MG63 (cell line): ENCODE measurements at regions not wholly inside any gene's neighbourhood (a gene's known extent, or its start where the extent isn't known, plus 50 kb on each side); places are given as distances from the start of the nearest gene placed in this dataset.
"Not testable (repeated sequence)": the region's sequence is repeated elsewhere in the genome, so short reads cannot be mapped to it uniquely, and the experiment has no call there.

Source experiments
- DNase-seq: peaks from one replicate; pipeline ENCODE4 v3.0.0-alpha.2; 2020
- H3K27me3 ChIP-seq: fragments of 250-450 bp; sonication (Bioruptor Pico); 2 replicates; pipeline ENCODE4 v1.5.1; 2020; ENCODE audit warnings: mild to moderate bottlenecking, moderate library complexity
- H3K36me3 ChIP-seq: fragments of 250-450 bp; sonication (Bioruptor Pico); 2 replicates; pipeline ENCODE4 v1.5.1; 2020; ENCODE audit warnings: mild to moderate bottlenecking, moderate library complexity
- H3K4me3 ChIP-seq: fragments of 250-450 bp; sonication (Bioruptor Pico); 2 replicates; pipeline ENCODE4 v1.5.1; 2020; ENCODE audit warnings: mild to moderate bottlenecking, moderate library complexity
- H3K9me3 ChIP-seq: fragments of 250-450 bp; sonication (Bioruptor Pico); 2 replicates; pipeline ENCODE4 v1.5.1; 2020; ENCODE audit warnings: mild to moderate bottlenecking, moderate library complexity

DNA sequence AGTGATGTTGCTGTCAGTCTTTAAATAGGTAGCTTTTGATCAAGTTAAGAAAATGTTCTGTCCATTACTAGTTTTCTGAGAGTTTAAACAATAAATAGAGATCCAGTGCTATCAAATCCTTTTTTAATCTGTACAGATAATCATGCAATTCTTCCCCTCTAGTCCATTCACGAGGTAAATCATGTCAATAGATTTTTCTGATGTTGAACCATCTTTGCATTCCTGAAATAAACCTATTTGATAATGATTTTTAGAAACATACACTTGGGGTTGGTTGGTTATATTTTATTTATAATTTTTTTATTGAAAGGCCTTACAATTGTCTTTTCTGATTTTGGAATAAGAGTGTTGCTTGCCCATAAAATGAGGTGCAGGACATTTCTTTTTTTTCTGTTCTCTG lies 95.0 kb downstream of the FAM53A start:
- Histone ChIP-seq H3K36me3 (no peaks in the 10 kb centered on the region), H3K4me3 (no peak overlapping the region), H3K9me3 (peaks cover 6% of the 10 kb centered on the region; the same call in 1 of the 2 replicates), H3K27me3 (no peaks in the 10 kb centered on the region)
- DNase-seq, result no peak

- Histone ChIP-seq H3K9me3 (peaks cover 6% of the 10 kb centered on the region; the same call in 1 of the 2 replicates), H3K4me3 (no peak overlapping the region), H3K27me3 (no peaks in the 10 kb centered on the region), H3K36me3 (no peaks in the 10 kb centered on the region)
- DNase-seq, result no peak
Measured at GRCh38 chr4:1588306-1588705, 95.8 kb downstream of the FAM53A start.

GRCh38 chr4:1584498-1584897 lies 99.6 kb downstream of the FAM53A start:
- Histone ChIP-seq H3K4me3 (no peak overlapping the region), H3K36me3 (no peaks in the 10 kb centered on the region)
- DNase-seq, result no peak

DNA sequence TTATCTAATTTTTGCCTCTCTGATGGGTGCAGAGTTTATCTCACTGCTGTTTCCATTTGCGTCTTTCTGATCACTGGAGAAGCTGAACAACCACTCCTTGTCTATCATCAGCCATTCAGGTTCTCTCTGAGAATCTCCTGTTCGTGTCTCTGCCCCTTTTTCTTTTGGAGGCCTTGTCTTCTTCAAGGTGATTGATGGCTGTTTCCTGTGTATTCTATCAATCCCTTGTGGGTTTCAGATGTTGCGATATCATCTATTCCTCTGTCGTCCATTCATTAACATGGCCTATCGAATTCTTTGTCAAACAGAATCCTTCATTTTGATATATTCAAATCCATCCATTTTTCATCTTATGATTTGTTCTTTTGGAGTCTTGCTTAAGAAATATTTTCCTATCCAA lies 100.3 kb downstream of the FAM53A start:
- no peak for DNase-seq
- Histone ChIP-seq H3K9me3 (no peaks in the 10 kb centered on the region), H3K27me3 (no peaks in the 10 kb centered on the region), H3K4me3 (no peak overlapping the region), H3K36me3 (no peaks in the 10 kb centered on the region)

More at GRCh38 chr4:1584498-1584897, 99.6 kb downstream of the FAM53A start:
- Histone ChIP-seq H3K27me3 (no peaks in the 10 kb centered on the region), H3K9me3 (peaks cover 6% of the 10 kb centered on the region; the same call in 1 of the 2 replicates)

- no peaks in the 10 kb centered on the region for H3K36me3 ChIP-seq
- no peak overlapping the region for H3K4me3 ChIP-seq
- H3K9me3 ChIP-seq, result no peaks in the 10 kb centered on the region
- no peaks in the 10 kb centered on the region for H3K27me3 ChIP-seq
- DNase-seq, result no peak
Measured at GRCh38 chr4:1583051-1583785, 100.9 kb downstream of the FAM53A start.

DNA sequence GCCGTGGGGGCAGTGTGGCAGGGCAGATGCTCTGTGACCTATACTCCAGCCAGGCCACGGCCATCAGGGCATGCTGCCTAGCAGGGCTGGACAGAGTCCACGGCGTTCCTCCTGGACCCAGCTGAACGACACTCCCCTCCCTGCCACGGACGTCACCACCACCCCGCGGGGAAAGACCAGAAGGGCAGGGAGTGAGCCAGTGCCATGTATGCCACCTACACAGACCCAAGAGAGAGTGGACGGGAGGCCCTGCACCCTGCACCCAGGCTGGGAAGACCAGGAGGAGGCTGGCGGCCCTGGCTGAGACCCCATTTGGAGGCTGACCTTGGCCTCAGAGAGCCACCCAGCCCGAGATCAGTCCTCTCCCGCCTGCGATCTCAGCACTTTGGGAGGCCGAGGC lies 101.9 kb downstream of the FAM53A start:
- H3K27me3 ChIP-seq, result no peaks in the 10 kb centered on the region
- DNase-seq, result no peak
- H3K4me3 ChIP-seq, result no peak overlapping the region
- H3K36me3 ChIP-seq, result no peaks in the 10 kb centered on the region
- H3K9me3 ChIP-seq, result no peaks in the 10 kb centered on the region

GRCh38 chr4:1581164-1581894 lies 102.8 kb downstream of the FAM53A start:
- H3K4me3 ChIP-seq, H3K9me3 ChIP-seq, H3K36me3 ChIP-seq, H3K27me3 ChIP-seq: not testable (repeated sequence)
- DNase-seq, result peak; percentile 91

- DNase-seq, H3K36me3 ChIP-seq, H3K4me3 ChIP-seq, H3K27me3 ChIP-seq, H3K9me3 ChIP-seq: not testable (repeated sequence)
Measured at GRCh38 chr4:1580692-1581012, 103.5 kb downstream of the FAM53A start.

DNA sequence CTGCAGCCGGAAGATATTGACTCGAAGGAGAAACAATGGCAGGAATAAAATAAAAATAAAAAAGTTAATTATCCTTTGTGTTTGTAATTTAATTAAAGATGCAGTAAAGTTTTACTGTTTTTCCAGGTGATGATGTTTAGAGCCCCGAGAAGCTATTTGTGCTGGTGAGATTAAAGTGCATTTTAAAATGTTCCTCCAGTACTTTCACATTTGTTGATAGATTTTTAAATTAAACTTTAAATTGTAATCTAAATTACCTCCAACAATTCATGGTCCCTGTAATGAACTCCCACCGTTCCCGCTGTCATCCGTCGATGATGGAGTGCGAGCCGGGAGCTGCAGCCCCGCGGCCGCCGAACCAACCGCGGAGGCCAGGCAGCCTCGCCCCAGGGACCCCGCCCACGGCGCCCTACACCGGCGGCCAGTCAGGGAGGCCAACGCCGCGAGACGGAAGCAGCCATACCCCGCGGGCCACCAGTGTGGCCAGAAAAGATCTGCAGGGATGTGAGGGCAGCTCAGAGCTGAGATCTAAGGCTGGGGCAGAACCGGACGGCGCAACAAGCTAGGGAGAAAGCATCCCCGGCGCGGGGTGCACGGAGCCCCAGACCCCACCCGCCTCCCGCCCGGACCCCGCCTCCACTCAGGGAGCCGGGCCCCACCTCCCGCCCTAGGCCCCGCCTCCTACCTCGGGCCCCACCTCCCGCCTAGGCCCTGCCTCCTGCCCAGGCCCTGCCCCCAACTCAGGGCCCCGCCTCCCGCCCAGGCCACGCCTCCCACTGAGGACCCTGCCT lies 104.0 kb downstream of the FAM53A start:
- H3K36me3 ChIP-seq, result no peaks in the 10 kb centered on the region
- H3K4me3 ChIP-seq, result peak overlapping the region; percentile 51
- no peaks in the 10 kb centered on the region for H3K27me3 ChIP-seq
- DNase-seq, result peak; percentile 87
- no peaks in the 10 kb centered on the region for H3K9me3 ChIP-seq

DNA sequence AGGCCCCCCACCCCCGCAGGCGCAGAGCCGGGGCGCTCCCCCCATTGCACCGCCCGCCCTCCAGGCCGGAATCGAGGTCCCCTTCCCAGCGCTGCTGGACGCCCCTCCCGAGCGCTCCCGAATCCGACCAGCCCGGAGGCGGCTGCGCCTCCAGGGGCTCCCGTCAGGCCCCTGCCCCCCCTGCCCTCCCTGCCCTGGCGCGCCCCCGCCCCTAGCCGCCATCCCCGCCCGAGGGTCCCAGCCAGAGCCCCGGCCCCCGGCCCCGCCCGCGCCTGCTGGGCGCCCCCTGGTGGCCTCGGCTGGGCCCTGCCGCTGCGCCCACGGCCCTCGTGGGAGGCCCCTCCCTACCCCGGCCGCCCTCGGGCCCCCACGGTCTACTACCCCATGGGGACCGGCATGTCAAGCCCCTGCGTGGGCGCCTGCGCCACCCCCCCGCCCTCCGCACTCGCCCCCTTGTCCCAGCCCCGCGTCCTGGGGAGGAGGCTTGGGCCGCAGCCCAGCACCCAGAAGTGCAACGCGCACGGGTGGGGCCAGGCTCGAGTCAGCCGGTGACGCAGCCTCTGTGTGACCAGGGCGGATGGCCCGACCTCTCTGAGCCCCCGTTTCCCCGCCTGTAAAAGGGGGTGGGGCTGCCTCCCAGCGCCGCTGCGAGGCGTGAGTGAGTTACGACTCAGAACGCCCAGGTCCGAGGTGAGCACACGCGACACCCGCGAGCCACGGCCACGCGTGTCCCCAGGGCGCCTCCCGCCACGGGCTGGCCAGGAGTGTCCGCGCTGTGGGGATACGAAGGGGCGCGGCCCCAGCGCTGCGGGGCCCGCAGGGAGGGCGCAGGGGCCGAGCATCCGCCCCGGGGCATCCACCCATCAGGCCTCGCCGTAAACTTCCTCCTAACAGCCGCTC lies 104.9 kb downstream of the FAM53A start:
- H3K9me3 ChIP-seq, result no peaks in the 10 kb centered on the region
- no peaks in the 10 kb centered on the region for H3K36me3 ChIP-seq
- no peaks in the 10 kb centered on the region for H3K27me3 ChIP-seq
- peak; percentile 87 for DNase-seq
- peak overlapping the region; percentile 51 for H3K4me3 ChIP-seq

DNA sequence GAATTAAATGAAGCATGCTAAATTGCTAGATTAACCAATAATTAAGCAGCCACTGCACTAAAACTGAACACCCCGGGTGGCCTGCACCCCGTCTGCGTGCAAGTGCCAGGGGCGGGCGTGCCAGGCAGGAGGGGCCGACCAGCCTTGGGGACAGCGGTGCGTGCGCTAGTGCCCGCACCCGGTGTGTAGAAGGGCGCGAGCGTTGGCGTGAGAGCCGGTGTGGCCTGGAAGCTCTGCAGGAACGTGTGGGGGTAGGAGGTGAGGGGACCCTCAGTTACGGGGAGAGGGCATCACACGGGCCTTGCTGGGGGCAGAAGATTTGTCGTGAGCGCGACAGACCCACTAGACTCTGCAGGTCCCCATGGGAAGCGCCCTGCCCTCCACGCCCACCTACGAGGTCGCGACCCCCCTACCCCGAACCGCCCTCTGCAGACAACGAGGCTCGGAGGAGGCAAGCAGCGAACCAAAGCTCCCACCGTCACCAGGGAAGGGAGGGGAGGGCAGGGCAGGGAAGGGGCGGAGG lies 105.8 kb downstream of the FAM53A start:
- H3K36me3 ChIP-seq, result no peaks in the 10 kb centered on the region
- H3K27me3 ChIP-seq, result no peaks in the 10 kb centered on the region
- no peaks in the 10 kb centered on the region for H3K9me3 ChIP-seq
- no peak for DNase-seq
- H3K4me3 ChIP-seq, result no peak overlapping the region

- no peaks in the 10 kb centered on the region for H3K36me3 ChIP-seq
- H3K4me3 ChIP-seq, result no peak overlapping the region
- H3K9me3 ChIP-seq, result no peaks in the 10 kb centered on the region
- no peak for DNase-seq
- no peaks in the 10 kb centered on the region for H3K27me3 ChIP-seq
Measured at GRCh38 chr4:1577822-1578217, 106.3 kb downstream of the FAM53A start.

GRCh38 chr4:1576961-1577821 lies 106.9 kb downstream of the FAM53A start:
- DNase-seq, result no peak
- no peak overlapping the region for H3K4me3 ChIP-seq
- no peaks in the 10 kb centered on the region for H3K27me3 ChIP-seq
- no peaks in the 10 kb centered on the region for H3K36me3 ChIP-seq
- H3K9me3 ChIP-seq, result no peaks in the 10 kb centered on the region

- no peaks in the 10 kb centered on the region for H3K27me3 ChIP-seq
- no peak overlapping the region for H3K4me3 ChIP-seq
- no peaks in the 10 kb centered on the region for H3K9me3 ChIP-seq
- H3K36me3 ChIP-seq, result no peaks in the 10 kb centered on the region
- DNase-seq, result no peak
Measured at GRCh38 chr4:1576304-1576960, 107.7 kb downstream of the FAM53A start.
